Epithelial cell of proximal tubule (primary cell): ENCODE measurements at regions not wholly inside any gene's neighbourhood (a gene's known extent, or its start where the extent isn't known, plus 50 kb on each side); places are given as distances from the start of the nearest gene placed in this dataset.
"Not testable (repeated sequence)": the region's sequence is repeated elsewhere in the genome, so short reads cannot be mapped to it uniquely, and the experiment has no call there.

Experiments used
- DNase-seq: peaks from one replicate; pipeline ENCODE4 v3.0.0-alpha.2; 2011; ENCODE audit warnings: low read depth
- H3K4me3 ChIP-seq: 2 replicates; pipeline ENCODE4 v1.5.1; 2011; ENCODE audit warnings: low read depth, mild to moderate bottlenecking, low read length
- CTCF ChIP-seq: conservative IDR thresholded peaks from 2 replicates; pipeline ENCODE4 v1.5.1; 2012; ENCODE audit warnings: low read depth, mild to moderate bottlenecking, low read length

GRCh38 chr1:60516996-60517395 is 443.4 kb upstream of the C1orf87 start:
- H3K4me3 ChIP-seq = no peak overlapping the region
- no peak for TF ChIP-seq CTCF
- DNase-seq = no peak

- H3K4me3 ChIP-seq = no peak overlapping the region
- TF ChIP-seq CTCF = no peak
- no peak for DNase-seq
Measured at GRCh38 chr1:60510162-60510561, 436.6 kb upstream of the C1orf87 start.

GRCh38 chr1:60504206-60504840 is 430.8 kb upstream of the C1orf87 start:
- no peak for TF ChIP-seq CTCF
- DNase-seq = no peak
- no peak overlapping the region for H3K4me3 ChIP-seq

GRCh38 chr1:60503266-60503925 is 429.8 kb upstream of the C1orf87 start:
- DNase-seq = no peak
- no peak for TF ChIP-seq CTCF
- H3K4me3 ChIP-seq = no peak overlapping the region

GRCh38 chr1:60502506-60502905 is 428.9 kb upstream of the C1orf87 start:
- no peak for TF ChIP-seq CTCF
- DNase-seq = no peak
- no peak overlapping the region for H3K4me3 ChIP-seq

GRCh38 chr1:60489916-60490480 is 416.4 kb upstream of the C1orf87 start:
- not testable (repeated sequence) for H3K4me3 ChIP-seq

GRCh38 chr1:60488847-60489246 is 415.3 kb upstream of the C1orf87 start:
- no peak for TF ChIP-seq CTCF
- H3K4me3 ChIP-seq = no peak overlapping the region
- peak; percentile 3 for DNase-seq

More at GRCh38 chr1:60489916-60490480, 416.4 kb upstream of the C1orf87 start:
- DNase-seq = not testable (repeated sequence)
